ENCODE measurements at regions not wholly inside any gene's neighbourhood (a gene's known extent, or its start where the extent isn't known, plus 50 kb on each side); places are given as distances from the start of the nearest gene placed in this dataset.

DNA sequence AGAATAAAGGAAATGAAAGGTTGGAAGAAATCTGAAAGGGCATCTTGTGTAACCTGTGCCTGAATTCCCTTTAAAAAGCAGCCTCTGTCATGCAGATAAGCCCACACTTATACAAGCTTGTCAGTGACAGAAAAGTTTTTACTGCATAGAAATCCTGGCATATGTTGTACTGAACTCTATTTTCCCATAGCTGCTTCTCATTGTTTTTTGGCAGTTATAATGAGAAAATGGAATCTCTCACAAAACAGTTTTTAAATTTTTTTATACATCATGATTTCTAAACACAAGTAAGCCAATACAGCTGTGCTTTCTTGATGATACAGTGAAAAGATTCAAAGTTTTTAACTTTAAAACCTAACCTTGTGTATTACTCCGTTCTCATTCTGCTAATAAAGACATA, 511.4 kb upstream of the ARX start:
- no peak for DNase-seq (ENCODE audit: low read depth, low spot score)
- H3K4me3 ChIP-seq (ENCODE audit: low read depth, low read length) = no peak overlapping the region
- H3K27me3 ChIP-seq (ENCODE audit: control insufficient read depth, insufficient read depth, low read length) = no peaks in the 10 kb centered on the region
- H3K27ac ChIP-seq (ENCODE audit: low read depth, low read length) = no peak overlapping the region
- H3K9me3 ChIP-seq (ENCODE audit: control insufficient read depth, insufficient read depth, low read length) = no peaks in the 10 kb centered on the region
- TF ChIP-seq, protein P1, sequence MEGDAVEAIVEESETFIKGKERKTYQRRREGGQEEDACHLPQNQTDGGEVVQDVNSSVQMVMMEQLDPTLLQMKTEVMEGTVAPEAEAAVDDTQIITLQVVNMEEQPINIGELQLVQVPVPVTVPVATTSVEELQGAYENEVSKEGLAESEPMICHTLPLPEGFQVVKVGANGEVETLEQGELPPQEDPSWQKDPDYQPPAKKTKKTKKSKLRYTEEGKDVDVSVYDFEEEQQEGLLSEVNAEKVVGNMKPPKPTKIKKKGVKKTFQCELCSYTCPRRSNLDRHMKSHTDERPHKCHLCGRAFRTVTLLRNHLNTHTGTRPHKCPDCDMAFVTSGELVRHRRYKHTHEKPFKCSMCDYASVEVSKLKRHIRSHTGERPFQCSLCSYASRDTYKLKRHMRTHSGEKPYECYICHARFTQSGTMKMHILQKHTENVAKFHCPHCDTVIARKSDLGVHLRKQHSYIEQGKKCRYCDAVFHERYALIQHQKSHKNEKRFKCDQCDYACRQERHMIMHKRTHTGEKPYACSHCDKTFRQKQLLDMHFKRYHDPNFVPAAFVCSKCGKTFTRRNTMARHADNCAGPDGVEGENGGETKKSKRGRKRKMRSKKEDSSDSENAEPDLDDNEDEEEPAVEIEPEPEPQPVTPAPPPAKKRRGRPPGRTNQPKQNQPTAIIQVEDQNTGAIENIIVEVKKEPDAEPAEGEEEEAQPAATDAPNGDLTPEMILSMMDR (IDR thresholded peaks at IDR 0.05; ENCODE audit: low read depth, low read length) = no peak
- CTCF ChIA-PET = no interaction called here
- POLR2A ChIA-PET = no interaction called here

DNA sequence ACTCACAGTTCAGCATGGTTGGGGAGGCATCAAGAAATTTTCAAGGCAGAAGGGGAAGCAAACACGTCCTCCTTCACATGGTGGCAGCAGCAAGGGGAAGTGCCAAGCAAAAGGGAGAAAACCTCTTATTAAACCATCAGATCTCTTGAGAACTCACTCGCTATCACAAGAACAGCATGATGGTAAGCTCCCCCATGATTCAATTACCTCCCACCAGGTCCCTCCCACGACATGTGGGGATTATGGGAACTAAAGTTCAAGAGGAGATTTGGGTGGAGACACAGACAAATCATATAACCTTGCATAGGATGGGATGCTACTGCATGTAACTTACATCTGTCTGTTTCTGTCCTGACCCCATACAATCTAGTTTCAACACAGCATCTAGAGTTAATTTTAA, 511.8 kb upstream of the ARX start:
- no peaks in the 10 kb centered on the region for H3K9me3 ChIP-seq (ENCODE audit: control insufficient read depth, insufficient read depth, low read length)
- CTCF ChIA-PET = no interaction called here
- H3K4me3 ChIP-seq (ENCODE audit: low read depth, low read length) = no peak overlapping the region
- POLR2A ChIA-PET = no interaction called here
- no peak for DNase-seq (ENCODE audit: low read depth, low spot score)
- TF ChIP-seq, protein P1 (IDR thresholded peaks at IDR 0.05; ENCODE audit: low read depth, low read length) = no peak
- no peaks in the 10 kb centered on the region for H3K27me3 ChIP-seq (ENCODE audit: control insufficient read depth, insufficient read depth, low read length)
- no peak overlapping the region for H3K27ac ChIP-seq (ENCODE audit: low read depth, low read length)

DNA sequence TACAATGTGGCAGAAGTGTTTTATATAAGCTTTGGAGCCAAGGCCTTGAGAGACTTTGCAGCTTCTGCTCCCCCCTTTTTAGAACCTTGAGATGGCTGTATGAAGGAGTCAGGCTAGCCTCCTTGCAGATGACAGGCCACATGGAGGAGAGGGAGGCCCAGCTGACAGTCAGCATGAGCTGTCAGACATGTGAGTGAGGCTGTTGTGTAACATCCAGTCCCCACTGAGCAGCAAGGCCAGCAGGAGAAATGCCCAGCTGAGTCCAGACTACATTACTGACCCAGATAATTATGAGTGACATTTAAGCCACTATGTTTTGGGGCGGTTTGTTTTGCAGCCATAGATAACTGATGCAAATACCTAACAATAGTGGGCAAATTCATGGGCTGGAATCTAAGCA, 515.3 kb upstream of the ARX start:
- Histone ChIP-seq H3K27me3 (ENCODE audit: control insufficient read depth, insufficient read depth, low read length) (no peaks in the 10 kb centered on the region), H3K4me3 (ENCODE audit: low read depth, low read length) (no peak overlapping the region), H3K9me3 (ENCODE audit: control insufficient read depth, insufficient read depth, low read length) (no peaks in the 10 kb centered on the region), H3K27ac (ENCODE audit: low read depth, low read length) (no peak overlapping the region)
- no peak for DNase-seq (ENCODE audit: low read depth, low spot score)
- TF ChIP-seq, protein P1 (IDR thresholded peaks at IDR 0.05; ENCODE audit: low read depth, low read length) = no peak
- POLR2A ChIA-PET = no interaction called here
- CTCF ChIA-PET = no interaction called here

DNA sequence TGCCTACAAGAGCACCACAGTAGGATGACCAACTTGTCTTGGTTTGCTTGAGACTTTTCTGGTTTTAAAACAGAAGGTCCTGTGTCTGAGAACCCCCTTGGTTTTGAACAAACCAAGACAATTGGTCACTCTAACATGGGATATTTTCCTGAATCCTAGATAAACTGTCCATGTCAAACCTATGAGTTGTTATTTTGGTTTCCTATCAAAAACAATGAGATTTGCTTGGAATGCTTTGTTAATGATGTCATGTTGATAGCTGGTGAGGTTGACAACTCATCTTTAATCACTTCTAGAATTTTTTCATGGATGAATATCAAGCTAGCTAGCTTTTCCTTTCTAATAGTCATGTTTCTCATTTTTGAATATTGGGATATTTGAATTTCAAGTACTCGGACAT, 518.3 kb upstream of the ARX start:
- CTCF ChIA-PET = no interaction called here
- H3K4me3 ChIP-seq (ENCODE audit: low read depth, low read length) = no peak overlapping the region
- no peaks in the 10 kb centered on the region for H3K27me3 ChIP-seq (ENCODE audit: control insufficient read depth, insufficient read depth, low read length)
- no peak for DNase-seq (ENCODE audit: low read depth, low spot score)
- H3K27ac ChIP-seq (ENCODE audit: low read depth, low read length) = no peak overlapping the region
- TF ChIP-seq, protein P1 (IDR thresholded peaks at IDR 0.05; ENCODE audit: low read depth, low read length) = no peak
- no peaks in the 10 kb centered on the region for H3K9me3 ChIP-seq (ENCODE audit: control insufficient read depth, insufficient read depth, low read length)
- POLR2A ChIA-PET = no interaction called here

DNA sequence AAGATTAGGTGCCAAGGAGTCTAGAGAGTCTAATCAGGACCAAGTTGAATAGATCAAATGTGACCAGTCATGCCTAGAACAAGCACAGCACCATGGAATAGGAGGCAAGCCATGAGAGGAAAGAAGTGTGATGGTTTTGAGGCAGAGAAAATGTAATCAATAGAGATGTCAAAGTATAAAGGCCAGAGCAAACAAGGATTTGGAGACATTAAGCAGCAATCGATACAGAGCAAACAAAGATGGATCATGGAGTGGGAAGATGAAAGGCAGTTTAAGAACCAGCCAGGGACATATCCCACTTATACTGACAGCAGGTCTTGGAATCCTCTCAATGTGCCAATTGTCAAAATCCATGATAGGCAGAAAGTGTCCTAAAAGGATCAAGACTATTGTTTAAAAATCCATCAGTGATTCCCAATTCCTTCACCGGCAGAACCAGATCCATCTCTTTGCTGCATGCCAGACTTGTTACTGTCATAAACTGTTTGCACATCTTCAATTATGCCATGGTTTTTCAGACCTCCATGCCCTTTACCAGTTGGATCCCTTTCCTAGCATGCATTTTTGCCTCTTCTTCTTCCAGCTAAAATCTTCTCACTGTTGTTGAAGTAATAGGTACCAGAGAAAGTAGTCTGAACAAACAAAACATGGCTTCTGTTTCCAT, 520.7 kb upstream of the ARX start:
- Histone ChIP-seq H3K4me3 (ENCODE audit: low read depth, low read length) (no peak overlapping the region), H3K9me3 (ENCODE audit: control insufficient read depth, insufficient read depth, low read length) (no peaks in the 10 kb centered on the region), H3K27me3 (ENCODE audit: control insufficient read depth, insufficient read depth, low read length) (no peaks in the 10 kb centered on the region), H3K27ac (ENCODE audit: low read depth, low read length) (no peak overlapping the region)
- TF ChIP-seq, protein P1 (IDR thresholded peaks at IDR 0.05; ENCODE audit: low read depth, low read length) = no peak
- ChIA-PET POLR2A (no interaction called here), CTCF (no interaction called here)
- no peak for DNase-seq (ENCODE audit: low read depth, low spot score)
